Ectodermal cell (in vitro differentiated cells): ENCODE measurements at regions not wholly inside any gene's neighbourhood (a gene's known extent, or its start where the extent isn't known, plus 50 kb on each side); places are given as distances from the start of the nearest gene placed in this dataset.
"Not testable (repeated sequence)": the region's sequence is repeated elsewhere in the genome, so short reads cannot be mapped to it uniquely, and the experiment has no call there.

ENCODE experiments used
- H3K27ac ChIP-seq: 2 replicates; pipeline ENCODE4 v1.7.0; 2013; ENCODE audit warnings: mild to moderate bottlenecking, low read depth, low read length; ENCODE audit not compliant: insufficient read depth, poor library complexity, severe bottlenecking
- H3K27me3 ChIP-seq: 2 replicates; pipeline ENCODE4 v1.7.0; 2013; ENCODE audit warnings: mild to moderate bottlenecking, low read length; ENCODE audit not compliant: insufficient read depth, control insufficient read depth, poor library complexity, severe bottlenecking
- H3K36me3 ChIP-seq: one replicate; pipeline ENCODE4 v1.7.0; 2013; ENCODE audit warnings: low read length; ENCODE audit not compliant: control insufficient read depth, insufficient read depth
- H3K4me1 ChIP-seq: one replicate; pipeline ENCODE4 v1.7.0; 2013; ENCODE audit warnings: low read length; ENCODE audit not compliant: control insufficient read depth, insufficient read depth
- H3K4me3 ChIP-seq: 2 replicates; pipeline ENCODE4 v1.7.0; 2013; ENCODE audit warnings: low read depth, low read length, control low read depth; ENCODE audit not compliant: insufficient read depth
- H3K9me3 ChIP-seq: 2 replicates; pipeline ENCODE4 v1.7.0; 2013; ENCODE audit warnings: mild to moderate bottlenecking, low read length, moderate library complexity; ENCODE audit not compliant: control insufficient read depth
- WGBS, 2 experiments: methylation state at CpG; one replicate each; pipeline ENCODE4 v1.1.7; 2013; ENCODE audit warnings: missing lambda C conversion rate in 2 of 2; 5-methylcytosine and 5-hydroxymethylcytosine counted together

- Histone ChIP-seq H3K36me3 (no peaks in the 10 kb centered on the region), H3K27ac (no peak overlapping the region), H3K4me3 (no peak overlapping the region), H3K9me3 (no peaks in the 10 kb centered on the region), H3K4me1 (peaks cover 22% of the 10 kb centered on the region), H3K27me3 (peaks cover 3% of the 10 kb centered on the region)
- WGBS, 2 experiments = 94 to 96% methylated on average over 5 of the region's 5 CpGs
These were observed 96.1 kb downstream of the IER5 start for GRCh38 chr1:181184621-181185020.

GRCh38 chr1:181185461-181185860 lies 97.0 kb downstream of the IER5 start:
- H3K4me3 ChIP-seq = no peak overlapping the region
- no peaks in the 10 kb centered on the region for H3K9me3 ChIP-seq
- peaks cover 8% of the 10 kb centered on the region for H3K27me3 ChIP-seq
- peaks cover 14% of the 10 kb centered on the region for H3K4me1 ChIP-seq
- WGBS, 2 experiments = 48 to 52% methylated on average over 3 of the region's 3 CpGs
- no peaks in the 10 kb centered on the region for H3K36me3 ChIP-seq
- H3K27ac ChIP-seq = no peak overlapping the region

- peaks cover 13% of the 10 kb centered on the region for H3K27me3 ChIP-seq
- WGBS, 2 experiments = 93 to 98% methylated on average over 4 of the region's 4 CpGs
- H3K4me3 ChIP-seq, H3K27ac ChIP-seq, H3K36me3 ChIP-seq, H3K9me3 ChIP-seq, H3K4me1 ChIP-seq: not testable (repeated sequence)
These were observed 97.6 kb downstream of the IER5 start for GRCh38 chr1:181186133-181186532.

GRCh38 chr1:181187337-181188126 lies 99.0 kb downstream of the IER5 start:
- peaks cover 13% of the 10 kb centered on the region for H3K27me3 ChIP-seq
- H3K27ac ChIP-seq = no peak overlapping the region
- no peak overlapping the region for H3K4me3 ChIP-seq
- H3K9me3 ChIP-seq = no peaks in the 10 kb centered on the region
- H3K4me1 ChIP-seq = peaks cover under 1% of the 10 kb centered on the region
- no peaks in the 10 kb centered on the region for H3K36me3 ChIP-seq
- WGBS, 2 experiments = 87 to 90% methylated on average over 7 of the region's 7 CpGs

GRCh38 chr1:181189245-181189644 lies 100.7 kb downstream of the IER5 start:
- H3K4me1 ChIP-seq = no peaks in the 10 kb centered on the region
- H3K4me3 ChIP-seq = no peak overlapping the region
- peaks cover 13% of the 10 kb centered on the region for H3K27me3 ChIP-seq
- H3K27ac ChIP-seq = no peak overlapping the region
- 90 to 97% methylated on average over 4 to 7 of the region's 7 CpGs for WGBS, 2 experiments
- H3K9me3 ChIP-seq = no peaks in the 10 kb centered on the region
- no peaks in the 10 kb centered on the region for H3K36me3 ChIP-seq

- H3K9me3 ChIP-seq = no peaks in the 10 kb centered on the region
- no peaks in the 10 kb centered on the region for H3K4me1 ChIP-seq
- WGBS, 2 experiments = 11 to 13% methylated on average over 40 of the region's 40 CpGs
- no peak overlapping the region for H3K27ac ChIP-seq
- peak overlapping the region; percentile 37 for H3K4me3 ChIP-seq
- H3K36me3 ChIP-seq = no peaks in the 10 kb centered on the region
- peaks cover 13% of the 10 kb centered on the region for H3K27me3 ChIP-seq
These were observed 101.3 kb downstream of the IER5 start for GRCh38 chr1:181189691-181190363.

- peak overlapping the region; percentile 37 for H3K4me3 ChIP-seq
- no peak overlapping the region for H3K27ac ChIP-seq
- H3K4me1 ChIP-seq = no peaks in the 10 kb centered on the region
- peaks cover 13% of the 10 kb centered on the region for H3K27me3 ChIP-seq
- H3K36me3 ChIP-seq = no peaks in the 10 kb centered on the region
- H3K9me3 ChIP-seq = no peaks in the 10 kb centered on the region
- 80% methylated on average over 17 to 18 of the region's 18 CpGs for WGBS, 2 experiments
These were observed 102.0 kb downstream of the IER5 start for GRCh38 chr1:181190364-181191035.

- H3K9me3 ChIP-seq = no peaks in the 10 kb centered on the region
- WGBS, 2 experiments = 92 to 94% methylated on average over 5 of the region's 5 CpGs
- H3K4me3 ChIP-seq = no peak overlapping the region
- H3K27ac ChIP-seq = no peak overlapping the region
- no peaks in the 10 kb centered on the region for H3K4me1 ChIP-seq
- H3K36me3 ChIP-seq = no peaks in the 10 kb centered on the region
- H3K27me3 ChIP-seq = peaks cover 13% of the 10 kb centered on the region
These were observed 103.1 kb downstream of the IER5 start for GRCh38 chr1:181191494-181192040.

GRCh38 chr1:181192316-181192715 lies 103.8 kb downstream of the IER5 start:
- no peak overlapping the region for H3K27ac ChIP-seq
- H3K4me1 ChIP-seq = no peaks in the 10 kb centered on the region
- H3K27me3 ChIP-seq = peaks cover 13% of the 10 kb centered on the region
- WGBS, 2 experiments = 51 to 60% methylated on average over 4 of the region's 4 CpGs
- H3K9me3 ChIP-seq = no peaks in the 10 kb centered on the region
- H3K4me3 ChIP-seq = no peak overlapping the region
- no peaks in the 10 kb centered on the region for H3K36me3 ChIP-seq

- Histone ChIP-seq H3K4me3 (no peak overlapping the region), H3K4me1 (peaks cover 8% of the 10 kb centered on the region), H3K27me3 (no peaks in the 10 kb centered on the region), H3K9me3 (no peaks in the 10 kb centered on the region), H3K27ac (no peak overlapping the region), H3K36me3 (no peaks in the 10 kb centered on the region)
- 79 to 82% methylated on average over 7 of the region's 7 CpGs for WGBS, 2 experiments
These were observed 114.6 kb downstream of the IER5 start for GRCh38 chr1:181202986-181203555.
